ENCODE measurements at regions not wholly inside any gene's neighbourhood (a gene's known extent, or its start where the extent isn't known, plus 50 kb on each side); places are given as distances from the start of the nearest gene placed in this dataset.
"Not testable (repeated sequence)": the region's sequence is repeated elsewhere in the genome, so short reads cannot be mapped to it uniquely, and the experiment has no call there.

- Histone ChIP-seq H3K9me2 (replicated peaks; ENCODE audit: control insufficient read depth, low read length) (no peaks in the 10 kb centered on the region), H3F3A (ENCODE audit: control insufficient read depth, insufficient read depth) (no peaks in the 10 kb centered on the region), H3K27ac (ENCODE audit: low read depth, low read length) (no peak overlapping the region), H3K4me3 (ENCODE audit: low read length) (no peak overlapping the region), H3K4me2 (ENCODE audit: low read length) (no peak overlapping the region), H3K27me3 (ENCODE audit: control insufficient read depth, low read length) (no peaks in the 10 kb centered on the region), H3K79me2 (ENCODE audit: control insufficient read depth, low read length) (no peaks in the 10 kb centered on the region), H3K36me3 (ENCODE audit: control insufficient read depth, low read length) (no peaks in the 10 kb centered on the region), H3K9me3 (ENCODE audit: control insufficient read depth, insufficient read depth, low read length) (no peaks in the 10 kb centered on the region), H3K4me1 (ENCODE audit: control insufficient read depth, low read length) (no peaks in the 10 kb centered on the region), H4K20me1 (ENCODE audit: control insufficient read depth, insufficient read depth, low read depth, low read length) (no peaks in the 10 kb centered on the region)
- TF ChIP-seq EZH2phosphoT487 (IDR thresholded peaks at IDR 0.05; ENCODE audit: borderline replicate concordance, low read length) (no peak), CTCF (IDR thresholded peaks at IDR 0.05; ENCODE audit: low read depth, low read length, poor library complexity, severe bottlenecking) (no peak)
These were observed 1001.1 kb upstream of the EPHA6 start for GRCh38 chr3:95813244-95813643.

GRCh38 chr3:95815828-95816227, 998.6 kb upstream of the EPHA6 start:
- H3K27ac ChIP-seq (ENCODE audit: low read depth, low read length), result no peak overlapping the region
- no peaks in the 10 kb centered on the region for H3K27me3 ChIP-seq (ENCODE audit: control insufficient read depth, low read length)
- H3K9me2 ChIP-seq (replicated peaks; ENCODE audit: control insufficient read depth, low read length), result no peaks in the 10 kb centered on the region
- H4K20me1 ChIP-seq (ENCODE audit: control insufficient read depth, insufficient read depth, low read depth, low read length), result no peaks in the 10 kb centered on the region
- H3K4me1 ChIP-seq (ENCODE audit: control insufficient read depth, low read length), result no peaks in the 10 kb centered on the region
- H3K9me3 ChIP-seq (ENCODE audit: control insufficient read depth, insufficient read depth, low read length), result no peaks in the 10 kb centered on the region
- no peaks in the 10 kb centered on the region for H3K36me3 ChIP-seq (ENCODE audit: control insufficient read depth, low read length)
- H3K4me3 ChIP-seq (ENCODE audit: low read length), result no peak overlapping the region
- H3F3A ChIP-seq (ENCODE audit: control insufficient read depth, insufficient read depth), result no peaks in the 10 kb centered on the region
- H3K79me2 ChIP-seq (ENCODE audit: control insufficient read depth, low read length), result no peaks in the 10 kb centered on the region
- TF ChIP-seq CTCF (IDR thresholded peaks at IDR 0.05; ENCODE audit: low read depth, low read length, poor library complexity, severe bottlenecking) (no peak), EZH2phosphoT487 (IDR thresholded peaks at IDR 0.05; ENCODE audit: borderline replicate concordance, low read length) (no peak)
- no peak overlapping the region for H3K4me2 ChIP-seq (ENCODE audit: low read length)

- Histone ChIP-seq H3K9me2 (replicated peaks; ENCODE audit: control insufficient read depth, low read length) (no peaks in the 10 kb centered on the region; the same call in 1 of the 2 replicates), H3K9me3 (ENCODE audit: control insufficient read depth, insufficient read depth, low read length) (no peaks in the 10 kb centered on the region), H3K4me1 (ENCODE audit: control insufficient read depth, low read length) (no peaks in the 10 kb centered on the region), H3F3A (ENCODE audit: control insufficient read depth, insufficient read depth) (no peaks in the 10 kb centered on the region), H3K27ac (ENCODE audit: low read depth, low read length) (no peak overlapping the region), H3K4me2 (ENCODE audit: low read length) (no peak overlapping the region), H3K27me3 (ENCODE audit: control insufficient read depth, low read length) (no peaks in the 10 kb centered on the region), H3K79me2 (ENCODE audit: control insufficient read depth, low read length) (no peaks in the 10 kb centered on the region), H3K36me3 (ENCODE audit: control insufficient read depth, low read length) (no peaks in the 10 kb centered on the region), H3K4me3 (ENCODE audit: low read length) (no peak overlapping the region), H4K20me1 (ENCODE audit: control insufficient read depth, insufficient read depth, low read depth, low read length) (no peaks in the 10 kb centered on the region)
- no peak for TF ChIP-seq CTCF (IDR thresholded peaks at IDR 0.05; ENCODE audit: low read depth, low read length, poor library complexity, severe bottlenecking)
- TF ChIP-seq EZH2phosphoT487 (IDR thresholded peaks at IDR 0.05; ENCODE audit: borderline replicate concordance, low read length), result no peak
These were observed 988.0 kb upstream of the EPHA6 start for GRCh38 chr3:95826419-95826818.

DNA sequence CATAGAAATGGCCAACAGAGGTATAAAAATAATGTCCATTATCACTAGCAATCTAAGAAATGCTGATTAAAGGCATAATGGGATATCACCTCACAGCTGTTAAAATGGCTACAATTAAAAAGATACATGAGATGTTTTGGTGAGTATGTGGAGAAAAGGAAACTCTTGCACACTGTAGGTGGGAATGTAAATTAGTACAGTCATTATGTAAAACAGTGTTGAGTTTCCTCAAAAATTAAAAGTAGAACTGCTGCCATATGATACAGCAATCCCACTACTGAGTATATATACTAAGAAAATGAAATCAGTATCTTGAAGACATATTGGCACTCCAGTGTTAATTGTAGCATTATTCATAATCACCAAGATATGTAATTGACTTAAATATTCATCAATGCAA, 982.2 kb upstream of the EPHA6 start:
- Histone ChIP-seq H3K4me2 (ENCODE audit: low read length) (no peak overlapping the region), H3K4me3 (ENCODE audit: low read length) (no peak overlapping the region), H3F3A (ENCODE audit: control insufficient read depth, insufficient read depth) (no peaks in the 10 kb centered on the region), H3K36me3 (ENCODE audit: control insufficient read depth, low read length) (no peaks in the 10 kb centered on the region), H3K4me1 (ENCODE audit: control insufficient read depth, low read length) (no peaks in the 10 kb centered on the region), H4K20me1 (ENCODE audit: control insufficient read depth, insufficient read depth, low read depth, low read length) (no peaks in the 10 kb centered on the region), H3K9me3 (ENCODE audit: control insufficient read depth, insufficient read depth, low read length) (no peaks in the 10 kb centered on the region), H3K27me3 (ENCODE audit: control insufficient read depth, low read length) (no peaks in the 10 kb centered on the region), H3K27ac (ENCODE audit: low read depth, low read length) (no peak overlapping the region), H3K79me2 (ENCODE audit: control insufficient read depth, low read length) (no peaks in the 10 kb centered on the region), H3K9me2 (replicated peaks; ENCODE audit: control insufficient read depth, low read length) (no peaks in the 10 kb centered on the region)
- no peak for TF ChIP-seq EZH2phosphoT487 (IDR thresholded peaks at IDR 0.05; ENCODE audit: borderline replicate concordance, low read length)
- TF ChIP-seq CTCF (IDR thresholded peaks at IDR 0.05; ENCODE audit: low read depth, low read length, poor library complexity, severe bottlenecking), result no peak

DNA sequence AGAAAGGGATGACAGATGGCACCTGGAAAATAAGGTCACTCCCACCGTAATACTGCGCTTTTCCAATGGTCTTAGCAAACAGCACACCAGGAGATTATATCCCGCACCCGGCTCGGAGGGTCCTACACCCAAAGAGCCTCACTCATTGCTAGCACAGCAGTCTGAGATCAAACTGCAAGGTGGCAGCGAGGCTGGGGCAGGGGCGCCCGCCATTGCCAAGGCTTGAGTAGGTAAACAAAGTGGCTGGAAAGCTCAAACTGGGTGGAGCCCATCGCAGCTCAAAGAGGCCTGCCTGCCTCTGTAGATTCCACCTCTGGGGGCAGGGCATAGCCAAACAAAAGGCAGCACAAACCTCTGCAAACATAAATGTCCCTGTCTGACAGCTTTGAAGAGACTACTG, 953.8 kb upstream of the EPHA6 start:
- H3K36me3 ChIP-seq (ENCODE audit: control insufficient read depth, low read length); H3K27me3 ChIP-seq (ENCODE audit: control insufficient read depth, low read length); H3K27ac ChIP-seq (ENCODE audit: low read depth, low read length); H3F3A ChIP-seq (ENCODE audit: control insufficient read depth, insufficient read depth); H3K4me3 ChIP-seq (ENCODE audit: low read length); H4K20me1 ChIP-seq (ENCODE audit: control insufficient read depth, insufficient read depth, low read depth, low read length); H3K9me2 ChIP-seq (replicated peaks; ENCODE audit: control insufficient read depth, low read length); H3K4me1 ChIP-seq (ENCODE audit: control insufficient read depth, low read length); H3K4me2 ChIP-seq (ENCODE audit: low read length); H3K9me3 ChIP-seq (ENCODE audit: control insufficient read depth, insufficient read depth, low read length); H3K79me2 ChIP-seq (ENCODE audit: control insufficient read depth, low read length): not testable (repeated sequence)

All from DOHH2 (cell line).